Left ventricle myocardium inferior (tissue), 1 donor: ENCODE measurements at regions not wholly inside any gene's neighbourhood (a gene's known extent, or its start where the extent isn't known, plus 50 kb on each side); places are given as distances from the start of the nearest gene placed in this dataset.

Experiments used
- DNase-seq: peaks from one replicate; pipeline ENCODE4 v3.0.0-alpha.2; 2020
- H3K27ac ChIP-seq: fragments of 200-600 bp; replicated peaks from 2 replicates; pipeline ENCODE4 v1.8.0; 2021
- H3K27me3 ChIP-seq: fragments of 200-600 bp; 2 replicates; pipeline ENCODE4 v1.8.0; 2021; ENCODE audit warnings: low read depth
- H3K36me3 ChIP-seq: fragments of 200-600 bp; 2 replicates; pipeline ENCODE4 v1.8.0; 2021
- H3K4me1 ChIP-seq: fragments of 200-600 bp; 2 replicates; pipeline ENCODE4 v1.8.0; 2021
- H3K4me3 ChIP-seq: fragments of 200-600 bp; 2 replicates; pipeline ENCODE4 v1.8.0; 2021; ENCODE audit warnings: mild to moderate bottlenecking, moderate library complexity
- H3K9me3 ChIP-seq: fragments of 200-600 bp; replicated peaks from 2 replicates; pipeline ENCODE4 v1.8.0; 2021
- intact Hi-C: fragments of 100-400 bp; cut with micrococcal nuclease; formaldehyde crosslinking; loops from one replicate; pipeline ENCODE4 v1.11.0; 2022
- TF ChIP-seq, protein P1 (sequence below): fragments of 200-600 bp; IDR thresholded peaks from 2 replicates; pipeline ENCODE4 v1.8.0; 2021; ENCODE audit warnings: antibody characterized with exemption, mild to moderate bottlenecking, borderline replicate concordance
- donor health status: DM: no; HTN: yes; CAD: no; lungs with severe emphysema.

DNA sequence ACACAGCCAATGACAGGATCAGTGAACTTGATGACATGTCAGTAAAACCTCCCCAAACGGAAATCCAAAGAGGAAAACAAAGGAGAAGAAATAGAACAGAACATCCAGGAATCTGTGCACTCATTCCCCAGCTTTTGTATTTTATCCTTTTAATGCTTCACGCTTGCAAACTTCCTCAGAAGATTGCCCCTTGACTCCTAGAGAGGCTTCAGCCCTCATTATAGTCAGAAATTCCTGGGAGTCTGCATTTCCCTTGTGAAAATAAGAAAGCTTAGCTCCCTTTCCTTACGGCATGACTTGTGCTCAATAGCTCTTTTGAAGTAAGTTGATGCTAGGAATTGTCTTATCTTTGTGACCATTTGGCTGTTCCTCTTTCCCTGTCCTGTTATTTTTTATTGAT, 313.6 kb upstream of the OPRM1 start:
- TF ChIP-seq, protein P1, sequence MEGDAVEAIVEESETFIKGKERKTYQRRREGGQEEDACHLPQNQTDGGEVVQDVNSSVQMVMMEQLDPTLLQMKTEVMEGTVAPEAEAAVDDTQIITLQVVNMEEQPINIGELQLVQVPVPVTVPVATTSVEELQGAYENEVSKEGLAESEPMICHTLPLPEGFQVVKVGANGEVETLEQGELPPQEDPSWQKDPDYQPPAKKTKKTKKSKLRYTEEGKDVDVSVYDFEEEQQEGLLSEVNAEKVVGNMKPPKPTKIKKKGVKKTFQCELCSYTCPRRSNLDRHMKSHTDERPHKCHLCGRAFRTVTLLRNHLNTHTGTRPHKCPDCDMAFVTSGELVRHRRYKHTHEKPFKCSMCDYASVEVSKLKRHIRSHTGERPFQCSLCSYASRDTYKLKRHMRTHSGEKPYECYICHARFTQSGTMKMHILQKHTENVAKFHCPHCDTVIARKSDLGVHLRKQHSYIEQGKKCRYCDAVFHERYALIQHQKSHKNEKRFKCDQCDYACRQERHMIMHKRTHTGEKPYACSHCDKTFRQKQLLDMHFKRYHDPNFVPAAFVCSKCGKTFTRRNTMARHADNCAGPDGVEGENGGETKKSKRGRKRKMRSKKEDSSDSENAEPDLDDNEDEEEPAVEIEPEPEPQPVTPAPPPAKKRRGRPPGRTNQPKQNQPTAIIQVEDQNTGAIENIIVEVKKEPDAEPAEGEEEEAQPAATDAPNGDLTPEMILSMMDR, result no peak
- intact Hi-C loops, result no loop called here
- Histone ChIP-seq H3K27me3 (no peaks in the 10 kb centered on the region), H3K27ac (no peak overlapping the region), H3K4me3 (no peak overlapping the region), H3K4me1 (no peaks in the 10 kb centered on the region), H3K9me3 (no peaks in the 10 kb centered on the region), H3K36me3 (no peaks in the 10 kb centered on the region)
- DNase-seq, result no peak

DNA sequence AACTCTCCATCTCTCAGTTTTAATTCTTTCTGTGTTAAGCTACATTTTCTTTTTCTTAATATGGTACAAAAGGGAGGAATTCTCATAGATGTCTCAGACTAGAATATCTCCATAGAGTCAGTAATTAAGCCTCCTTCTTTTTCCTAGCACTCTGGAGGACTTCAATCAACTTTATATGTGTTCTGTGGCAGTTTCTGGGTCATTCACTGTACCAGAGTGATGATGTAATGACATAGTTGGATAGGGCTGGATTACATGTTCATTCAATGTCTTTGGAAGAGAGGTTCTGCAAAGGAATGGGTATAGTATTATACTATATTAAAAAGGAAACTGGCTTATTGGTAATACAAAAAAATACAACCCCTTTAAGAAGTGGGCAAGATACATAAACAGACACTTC, 318.3 kb upstream of the OPRM1 start:
- H3K27me3 ChIP-seq, result no peaks in the 10 kb centered on the region
- no peak overlapping the region for H3K4me3 ChIP-seq
- H3K4me1 ChIP-seq, result no peaks in the 10 kb centered on the region
- DNase-seq, result no peak
- intact Hi-C loops, result no loop called here
- no peak overlapping the region for H3K27ac ChIP-seq
- TF ChIP-seq, protein P1, result no peak
- no peaks in the 10 kb centered on the region for H3K36me3 ChIP-seq
- H3K9me3 ChIP-seq, result no peaks in the 10 kb centered on the region

DNA sequence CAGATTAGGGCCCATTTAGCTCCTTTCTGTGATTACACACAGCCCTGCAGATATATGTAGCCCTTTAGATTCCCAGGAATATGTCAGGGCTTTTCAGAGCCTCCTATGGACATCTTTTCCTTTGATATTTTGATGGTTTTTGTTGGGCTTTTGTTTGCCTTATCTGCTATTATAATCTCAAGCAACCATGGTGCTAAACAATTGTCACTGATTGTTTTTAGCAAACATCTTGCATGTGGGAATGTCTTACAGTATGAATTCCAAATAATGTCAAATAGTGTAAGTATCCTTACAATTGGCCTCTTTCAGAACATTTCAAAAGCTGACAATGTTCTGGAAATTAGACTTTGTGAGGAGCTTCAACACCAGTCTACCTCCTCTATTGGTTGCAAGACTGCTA, 333.6 kb upstream of the OPRM1 start:
- TF ChIP-seq, protein P1, result no peak
- Histone ChIP-seq H3K4me1 (no peaks in the 10 kb centered on the region), H3K27me3 (no peaks in the 10 kb centered on the region), H3K36me3 (no peaks in the 10 kb centered on the region), H3K27ac (no peak overlapping the region), H3K4me3 (no peak overlapping the region), H3K9me3 (peaks cover 33% of the 10 kb centered on the region)
- intact Hi-C loops, result no loop called here
- DNase-seq, result no peak

DNA sequence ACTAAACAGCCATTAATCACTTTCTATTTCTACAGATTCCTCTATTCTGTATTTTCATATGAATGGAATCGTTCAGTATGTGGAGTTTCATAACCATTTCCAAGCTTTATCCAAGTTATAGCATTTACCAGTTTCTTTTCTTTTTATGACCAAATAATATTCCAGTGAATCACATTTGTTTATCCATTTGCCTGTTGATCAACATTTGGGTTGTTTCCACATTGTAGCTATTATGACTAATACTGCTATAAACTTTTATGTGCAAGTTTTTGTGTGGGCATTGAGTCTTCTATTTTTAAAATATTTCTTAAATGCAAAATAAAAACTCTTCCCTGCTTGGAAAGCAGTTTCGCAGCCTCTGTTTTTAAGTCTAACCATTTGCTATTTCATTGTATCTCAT, 336.4 kb upstream of the OPRM1 start:
- DNase-seq, result no peak
- intact Hi-C loops, result no loop called here
- Histone ChIP-seq H3K27me3 (no peaks in the 10 kb centered on the region), H3K4me1 (no peaks in the 10 kb centered on the region), H3K36me3 (no peaks in the 10 kb centered on the region), H3K9me3 (peaks cover 29% of the 10 kb centered on the region), H3K4me3 (no peak overlapping the region), H3K27ac (no peak overlapping the region)
- TF ChIP-seq, protein P1, result no peak

DNA sequence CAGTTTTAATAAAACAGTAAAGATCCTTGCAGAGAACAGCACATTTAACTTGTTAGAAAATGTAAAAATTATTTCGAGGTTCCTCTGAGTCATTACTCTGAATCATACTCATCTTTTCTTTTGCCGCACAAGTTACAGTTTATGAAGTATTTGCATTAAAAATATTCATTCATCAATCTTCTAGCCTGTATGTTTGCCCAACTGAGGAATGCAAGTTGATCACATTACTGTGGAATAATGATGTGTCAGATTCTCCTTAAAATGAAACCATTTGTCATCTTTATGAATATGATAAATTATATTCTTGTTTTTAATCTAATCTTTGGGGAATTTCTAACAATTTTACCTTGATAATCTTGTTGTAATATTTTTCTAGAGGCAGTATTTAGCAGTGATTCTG, 340.4 kb upstream of the OPRM1 start:
- no peaks in the 10 kb centered on the region for H3K36me3 ChIP-seq
- no peak overlapping the region for H3K4me3 ChIP-seq
- no peak overlapping the region for H3K27ac ChIP-seq
- no peaks in the 10 kb centered on the region for H3K27me3 ChIP-seq
- H3K9me3 ChIP-seq, result no peaks in the 10 kb centered on the region
- no peak for DNase-seq
- intact Hi-C loops, result no loop called here
- H3K4me1 ChIP-seq, result no peaks in the 10 kb centered on the region
- TF ChIP-seq, protein P1, result no peak

DNA sequence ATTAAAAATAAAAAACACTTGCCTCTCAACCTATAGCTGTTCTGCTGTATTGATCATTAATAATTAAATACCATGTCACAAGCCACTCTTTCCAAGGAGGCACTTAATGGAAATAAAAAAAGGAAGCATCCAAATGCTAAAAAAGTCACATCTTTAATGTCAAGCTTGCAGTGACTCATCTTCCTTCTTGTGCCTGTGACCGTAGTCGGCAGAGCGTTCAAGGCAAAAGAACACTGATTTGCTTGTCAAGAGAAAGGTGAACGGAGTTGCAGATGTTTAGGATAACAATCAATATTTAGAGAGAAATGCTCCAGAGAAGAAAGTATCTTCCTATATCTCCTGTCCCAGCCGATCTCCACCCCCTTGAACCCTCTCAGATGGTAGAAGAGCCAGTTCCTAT, 341.0 kb upstream of the OPRM1 start:
- no peaks in the 10 kb centered on the region for H3K27me3 ChIP-seq
- H3K4me1 ChIP-seq, result no peaks in the 10 kb centered on the region
- no peaks in the 10 kb centered on the region for H3K36me3 ChIP-seq
- H3K9me3 ChIP-seq, result no peaks in the 10 kb centered on the region
- no peak overlapping the region for H3K27ac ChIP-seq
- TF ChIP-seq, protein P1, result no peak
- no peak for DNase-seq
- H3K4me3 ChIP-seq, result no peak overlapping the region
- intact Hi-C loops, result no loop called here
